ENCODE measurements at regions not wholly inside any gene's neighbourhood (a gene's known extent, or its start where the extent isn't known, plus 50 kb on each side); places are given as distances from the start of the nearest gene placed in this dataset.
"Not testable (repeated sequence)": the region's sequence is repeated elsewhere in the genome, so short reads cannot be mapped to it uniquely, and the experiment has no call there.

DNA sequence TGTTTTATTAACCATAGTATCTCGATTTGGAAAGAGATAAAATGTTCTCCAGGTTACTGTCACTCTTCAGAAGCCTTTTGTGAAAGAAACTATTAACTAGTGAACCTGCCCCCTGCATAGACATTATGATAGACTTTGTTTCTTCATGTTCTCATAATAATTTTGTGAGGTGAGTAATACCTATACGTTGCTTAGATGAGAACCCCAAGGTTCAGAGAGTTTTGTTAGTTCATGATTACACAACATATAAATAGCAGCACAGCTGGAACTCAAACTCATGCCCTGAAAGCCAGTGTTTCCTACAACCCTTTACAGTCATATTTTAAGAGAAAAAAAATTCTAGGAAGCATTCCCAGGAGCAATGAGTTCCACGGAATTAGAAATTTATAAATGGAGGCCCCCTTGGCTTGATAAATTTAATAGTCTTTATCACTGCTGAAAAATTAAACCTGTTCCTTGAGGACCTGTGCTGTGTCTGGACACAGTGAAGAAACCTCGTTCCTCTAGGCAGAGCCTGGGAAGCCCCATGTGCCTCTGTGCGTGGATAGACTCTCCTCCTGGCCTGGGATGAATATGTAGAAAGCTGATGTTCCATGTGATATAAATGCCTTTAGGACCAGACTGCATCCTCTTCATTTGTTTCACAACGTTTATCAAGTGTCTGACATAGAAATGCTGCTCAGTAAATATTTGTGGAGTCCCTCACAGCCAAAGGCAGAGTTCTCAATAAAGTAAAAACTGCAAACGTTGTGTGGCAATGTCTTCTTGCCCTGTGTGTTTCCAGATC lies 1257.0 kb upstream of the GYPC start:
- Mint-ChIP-seq H3K4me1 (no peaks in the 10 kb centered on the region), H3K36me3 (no peaks in the 10 kb centered on the region), H3K27ac (no peak overlapping the region), H3K9me3 (peaks cover 0 to 4% of the 10 kb centered on the region in 2 donors), H3K27me3 (no peaks in the 10 kb centered on the region), H3K4me3 (no peak overlapping the region)
- ATAC-seq (replicated peaks) (no peak), DNase-seq (no peak)

- Mint-ChIP-seq H3K9me3 (peaks cover 0 to 3% of the 10 kb centered on the region in 2 donors), H3K4me1 (no peaks in the 10 kb centered on the region), H3K27ac (no peak overlapping the region), H3K4me3 (no peak overlapping the region), H3K36me3 (no peaks in the 10 kb centered on the region), H3K27me3 (no peaks in the 10 kb centered on the region)
- DNase-seq (no peak), ATAC-seq (replicated peaks) (no peak)
Measured at GRCh38 chr2:125405816-125406215, 1250.1 kb upstream of the GYPC start.

- Mint-ChIP-seq H3K4me3 (no peak overlapping the region), H3K27ac (no peak overlapping the region), H3K9me3 (peaks cover 0 to 2% of the 10 kb centered on the region in 2 donors), H3K27me3 (no peaks in the 10 kb centered on the region), H3K36me3 (no peaks in the 10 kb centered on the region), H3K4me1 (no peaks in the 10 kb centered on the region)
- ATAC-seq (replicated peaks) (no peak), DNase-seq (no peak)
Measured at GRCh38 chr2:125408874-125409538, 1247.0 kb upstream of the GYPC start.

GRCh38 chr2:125418483-125418882 lies 1237.5 kb upstream of the GYPC start:
- ATAC-seq (replicated peaks) (no peak), DNase-seq (no peak)
- no peak overlapping the region for H3K4me3 Mint-ChIP-seq
- no peaks in the 10 kb centered on the region for H3K4me1 Mint-ChIP-seq
- no peaks in the 10 kb centered on the region for H3K36me3 Mint-ChIP-seq
- no peak overlapping the region for H3K27ac Mint-ChIP-seq
- H3K27me3 Mint-ChIP-seq = no peaks in the 10 kb centered on the region
- peaks cover 0 to 2% of the 10 kb centered on the region in 2 donors for H3K9me3 Mint-ChIP-seq

DNA sequence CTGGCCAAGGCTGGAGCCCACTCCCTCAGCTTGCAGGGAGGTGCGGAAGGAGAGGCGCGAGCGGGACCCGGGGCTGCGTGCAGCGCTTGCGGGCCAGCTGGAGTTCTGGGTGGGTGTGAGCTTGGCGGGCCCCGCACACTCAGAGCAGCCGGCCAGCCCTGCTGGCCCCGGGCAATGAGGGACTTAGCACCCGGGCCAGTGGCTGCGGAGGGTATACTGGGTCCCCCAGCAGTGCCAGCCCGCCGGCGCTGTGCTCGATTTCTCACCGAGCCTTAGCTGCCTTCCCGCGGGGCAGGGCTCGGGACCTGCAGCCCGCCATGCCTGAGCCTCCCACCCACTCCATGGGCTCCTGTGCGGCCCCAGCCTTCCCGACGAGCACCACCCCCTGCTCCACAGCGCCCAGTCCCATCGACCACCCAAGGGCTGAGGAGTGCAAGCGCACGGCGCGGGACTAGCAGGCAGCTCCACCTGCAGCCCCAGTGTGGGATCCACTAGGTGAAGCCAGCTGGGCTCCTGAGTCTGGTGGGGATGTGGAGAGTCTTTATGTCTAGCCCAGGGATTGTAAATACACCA lies 1233.7 kb upstream of the GYPC start:
- DNase-seq; H3K4me1 Mint-ChIP-seq; H3K27ac Mint-ChIP-seq; H3K9me3 Mint-ChIP-seq; H3K36me3 Mint-ChIP-seq; ATAC-seq (replicated peaks); H3K27me3 Mint-ChIP-seq; H3K4me3 Mint-ChIP-seq: not testable (repeated sequence)

DNA sequence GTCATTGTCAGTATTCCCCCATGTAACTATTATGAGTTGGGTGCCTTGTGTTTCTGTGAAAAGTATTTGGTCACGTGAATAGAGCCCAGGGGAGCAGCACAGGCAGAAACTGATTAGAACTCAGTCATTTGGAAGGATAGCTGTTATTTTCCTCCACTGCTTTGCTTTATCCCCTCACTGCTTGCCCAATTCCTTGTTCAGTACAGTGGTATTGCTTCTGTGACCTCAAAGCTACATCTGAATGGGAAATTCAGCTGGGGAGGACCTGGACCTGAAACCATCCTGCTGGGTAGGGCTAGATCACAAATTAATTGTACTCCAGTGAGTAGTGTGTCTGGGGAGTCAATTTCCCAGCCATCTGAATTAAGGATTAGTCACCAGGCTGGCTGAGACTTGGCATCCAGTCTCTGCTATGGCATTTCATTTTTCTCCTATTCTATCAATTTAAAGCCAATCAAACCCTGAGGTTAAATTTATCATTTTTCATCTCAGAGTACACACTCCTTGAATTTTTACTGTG lies 1231.6 kb upstream of the GYPC start:
- peaks cover 0 to 4% of the 10 kb centered on the region in 2 donors for H3K9me3 Mint-ChIP-seq
- no peak overlapping the region for H3K27ac Mint-ChIP-seq
- no peak for ATAC-seq (replicated peaks)
- no peaks in the 10 kb centered on the region for H3K4me1 Mint-ChIP-seq
- H3K36me3 Mint-ChIP-seq = no peaks in the 10 kb centered on the region
- H3K27me3 Mint-ChIP-seq = no peaks in the 10 kb centered on the region
- H3K4me3 Mint-ChIP-seq = no peak overlapping the region
- DNase-seq = no peak

DNA sequence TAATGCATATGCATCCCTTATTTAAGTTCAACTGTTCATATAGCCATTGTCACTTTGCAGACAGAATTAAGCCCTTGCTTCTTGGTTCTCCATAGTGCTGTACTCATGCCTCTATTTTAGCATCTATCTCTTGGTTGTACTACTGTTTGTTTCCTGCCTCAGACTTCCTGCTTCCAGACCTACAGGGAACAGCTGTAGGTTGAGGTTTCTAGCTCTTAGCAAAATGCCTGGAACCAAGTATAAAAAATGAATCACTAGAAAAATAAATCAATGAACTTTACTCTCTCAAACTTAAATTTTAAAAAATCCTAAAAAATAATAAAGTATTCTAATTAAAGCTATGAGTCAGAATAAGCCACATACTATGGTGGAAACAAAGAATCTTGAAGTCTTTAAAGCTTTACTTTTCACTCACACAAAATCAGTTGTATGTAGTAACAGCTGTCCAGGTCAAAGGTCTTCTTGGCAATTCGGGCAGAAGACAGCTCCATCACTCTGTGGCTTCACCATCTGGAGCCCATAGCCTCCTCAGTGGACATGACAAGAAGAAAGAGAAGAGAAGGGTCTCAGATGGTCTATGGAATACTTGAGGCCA lies 1228.1 kb upstream of the GYPC start:
- peaks cover 0 to 5% of the 10 kb centered on the region in 2 donors for H3K9me3 Mint-ChIP-seq
- no peaks in the 10 kb centered on the region for H3K27me3 Mint-ChIP-seq
- H3K36me3 Mint-ChIP-seq = no peaks in the 10 kb centered on the region
- no peak overlapping the region for H3K4me3 Mint-ChIP-seq
- DNase-seq = no peak
- no peaks in the 10 kb centered on the region for H3K4me1 Mint-ChIP-seq
- H3K27ac Mint-ChIP-seq = no peak overlapping the region
- no peak for ATAC-seq (replicated peaks)

DNA sequence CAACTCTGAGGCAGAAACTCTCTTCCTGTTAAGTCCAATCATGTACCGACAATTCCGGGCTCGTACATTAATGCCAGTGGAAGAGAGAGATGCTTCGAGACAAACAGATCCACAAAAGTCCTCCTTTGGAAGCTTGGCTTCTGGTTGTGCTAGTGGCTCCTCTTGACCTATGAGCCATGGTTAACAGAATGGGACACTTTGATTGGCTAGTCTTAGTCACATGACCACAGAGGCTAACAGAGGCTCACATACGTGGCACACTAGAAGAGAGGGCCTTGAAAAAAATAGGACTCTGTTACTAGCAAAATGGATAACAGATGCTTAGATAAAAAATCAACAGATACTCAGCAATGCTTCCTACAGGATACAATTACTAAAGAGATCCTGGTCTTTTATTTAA lies 1211.9 kb upstream of the GYPC start:
- Mint-ChIP-seq H3K27ac (no peak overlapping the region), H3K9me3 (peaks cover 0 to 4% of the 10 kb centered on the region in 2 donors), H3K4me3 (no peak overlapping the region), H3K36me3 (no peaks in the 10 kb centered on the region), H3K27me3 (no peaks in the 10 kb centered on the region), H3K4me1 (no peaks in the 10 kb centered on the region)
- no peak for ATAC-seq (replicated peaks)
- DNase-seq = no peak

GRCh38 chr2:125445495-125445894 lies 1210.5 kb upstream of the GYPC start:
- DNase-seq (no peak), ATAC-seq (replicated peaks) (no peak)
- no peaks in the 10 kb centered on the region for H3K27me3 Mint-ChIP-seq
- no peaks in the 10 kb centered on the region for H3K36me3 Mint-ChIP-seq
- no peaks in the 10 kb centered on the region for H3K4me1 Mint-ChIP-seq
- no peak overlapping the region for H3K27ac Mint-ChIP-seq
- peaks cover 0 to 4% of the 10 kb centered on the region in 2 donors for H3K9me3 Mint-ChIP-seq
- no peak overlapping the region for H3K4me3 Mint-ChIP-seq

- Mint-ChIP-seq H3K36me3 (no peaks in the 10 kb centered on the region), H3K9me3 (peaks cover 4 to 10% of the 10 kb centered on the region in 2 donors), H3K4me1 (no peaks in the 10 kb centered on the region), H3K27ac (no peak overlapping the region), H3K4me3 (no peak overlapping the region), H3K27me3 (no peaks in the 10 kb centered on the region)
- ATAC-seq (replicated peaks) (no peak), DNase-seq (no peak)
Measured at GRCh38 chr2:125450092-125450491, 1205.9 kb upstream of the GYPC start.

- no peaks in the 10 kb centered on the region for H3K27me3 Mint-ChIP-seq
- no peak overlapping the region for H3K4me3 Mint-ChIP-seq
- DNase-seq (no peak), ATAC-seq (replicated peaks) (no peak)
- no peaks in the 10 kb centered on the region for H3K36me3 Mint-ChIP-seq
- H3K9me3 Mint-ChIP-seq = peaks cover 5 to 10% of the 10 kb centered on the region in 2 donors
- no peak overlapping the region for H3K27ac Mint-ChIP-seq
- H3K4me1 Mint-ChIP-seq = no peaks in the 10 kb centered on the region
Measured at GRCh38 chr2:125455110-125455509, 1200.8 kb upstream of the GYPC start.

GRCh38 chr2:125456693-125457363 lies 1199.1 kb upstream of the GYPC start:
- H3K9me3 Mint-ChIP-seq = peaks cover 6 to 7% of the 10 kb centered on the region in 2 donors
- H3K27me3 Mint-ChIP-seq = no peaks in the 10 kb centered on the region
- ATAC-seq (replicated peaks) (no peak), DNase-seq (no peak)
- no peak overlapping the region for H3K27ac Mint-ChIP-seq
- no peaks in the 10 kb centered on the region for H3K36me3 Mint-ChIP-seq
- no peaks in the 10 kb centered on the region for H3K4me1 Mint-ChIP-seq
- H3K4me3 Mint-ChIP-seq = no peak overlapping the region

DNA sequence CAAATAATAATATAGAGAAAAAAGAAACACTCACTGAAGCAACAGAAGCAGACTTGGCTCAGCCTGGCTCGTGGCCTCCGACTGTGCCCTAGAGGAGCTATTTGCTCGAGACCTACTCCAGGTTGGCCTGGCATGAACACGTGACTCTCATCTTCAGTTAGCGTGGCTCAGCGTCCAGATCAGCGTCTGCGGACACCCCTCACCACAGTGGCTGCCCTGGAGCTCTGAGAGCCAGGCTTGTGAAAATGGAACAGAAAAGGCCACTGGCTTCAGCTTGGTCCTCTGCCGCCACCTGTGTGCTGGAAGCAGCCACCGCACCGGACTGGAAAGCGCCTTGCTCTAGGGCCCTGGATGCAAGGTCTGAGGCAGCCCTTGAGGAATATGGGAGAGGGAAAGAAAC lies 1184.0 kb upstream of the GYPC start:
- Mint-ChIP-seq H3K4me1 (no peaks in the 10 kb centered on the region), H3K27ac (no peak overlapping the region), H3K9me3 (peaks cover 4 to 7% of the 10 kb centered on the region in 2 donors), H3K27me3 (no peaks in the 10 kb centered on the region), H3K36me3 (no peaks in the 10 kb centered on the region), H3K4me3 (no peak overlapping the region)
- no peak for DNase-seq
- ATAC-seq (replicated peaks) = no peak

- DNase-seq (no peak), ATAC-seq (replicated peaks) (no peak)
- Mint-ChIP-seq H3K27ac (no peak overlapping the region), H3K4me1 (no peaks in the 10 kb centered on the region), H3K36me3 (no peaks in the 10 kb centered on the region), H3K4me3 (no peak overlapping the region), H3K9me3 (peaks cover 9 to 17% of the 10 kb centered on the region in 2 donors), H3K27me3 (no peaks in the 10 kb centered on the region)
Measured at GRCh38 chr2:125479143-125479636, 1176.8 kb upstream of the GYPC start.
